ENCODE measurements at regions not wholly inside any gene's neighbourhood (a gene's known extent, or its start where the extent isn't known, plus 50 kb on each side); places are given as distances from the start of the nearest gene placed in this dataset.
"Not testable (repeated sequence)": the region's sequence is repeated elsewhere in the genome, so short reads cannot be mapped to it uniquely, and the experiment has no call there.

DNA sequence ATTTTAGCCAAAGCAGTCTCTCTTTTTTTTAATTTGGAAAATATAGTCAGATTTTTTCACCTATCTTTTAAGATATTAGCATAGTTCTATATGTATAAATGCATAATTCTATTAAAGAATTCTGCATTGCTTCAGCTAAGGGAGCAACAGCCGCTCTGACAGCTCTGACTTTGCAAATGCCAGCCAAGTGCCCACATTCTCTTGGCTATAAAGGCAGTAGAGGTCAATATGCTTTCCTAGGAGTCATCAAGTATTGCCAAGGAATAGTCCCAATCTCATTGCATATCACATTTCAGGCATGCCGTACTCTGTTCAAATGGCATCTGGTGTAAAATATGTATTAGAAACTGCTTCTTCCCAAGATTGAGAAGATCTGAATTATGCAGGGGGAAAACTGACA lies 161.4 kb downstream of the RPLP1 start:
- Histone ChIP-seq H3K4me3 (ENCODE audit: low read depth, low read length) (no peak overlapping the region), H3K27me3 (ENCODE audit: control insufficient read depth, insufficient read depth, low read length) (peaks cover 6% of the 10 kb centered on the region), H3K27ac (ENCODE audit: low read depth, low read length) (no peak overlapping the region), H3K9me3 (ENCODE audit: control insufficient read depth, insufficient read depth, low read length) (no peaks in the 10 kb centered on the region)
- TF ChIP-seq, protein P1, sequence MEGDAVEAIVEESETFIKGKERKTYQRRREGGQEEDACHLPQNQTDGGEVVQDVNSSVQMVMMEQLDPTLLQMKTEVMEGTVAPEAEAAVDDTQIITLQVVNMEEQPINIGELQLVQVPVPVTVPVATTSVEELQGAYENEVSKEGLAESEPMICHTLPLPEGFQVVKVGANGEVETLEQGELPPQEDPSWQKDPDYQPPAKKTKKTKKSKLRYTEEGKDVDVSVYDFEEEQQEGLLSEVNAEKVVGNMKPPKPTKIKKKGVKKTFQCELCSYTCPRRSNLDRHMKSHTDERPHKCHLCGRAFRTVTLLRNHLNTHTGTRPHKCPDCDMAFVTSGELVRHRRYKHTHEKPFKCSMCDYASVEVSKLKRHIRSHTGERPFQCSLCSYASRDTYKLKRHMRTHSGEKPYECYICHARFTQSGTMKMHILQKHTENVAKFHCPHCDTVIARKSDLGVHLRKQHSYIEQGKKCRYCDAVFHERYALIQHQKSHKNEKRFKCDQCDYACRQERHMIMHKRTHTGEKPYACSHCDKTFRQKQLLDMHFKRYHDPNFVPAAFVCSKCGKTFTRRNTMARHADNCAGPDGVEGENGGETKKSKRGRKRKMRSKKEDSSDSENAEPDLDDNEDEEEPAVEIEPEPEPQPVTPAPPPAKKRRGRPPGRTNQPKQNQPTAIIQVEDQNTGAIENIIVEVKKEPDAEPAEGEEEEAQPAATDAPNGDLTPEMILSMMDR (IDR thresholded peaks at IDR 0.05; ENCODE audit: low read depth, low read length) = no peak
- DNase-seq (ENCODE audit: low read depth, low spot score) = no peak
- CTCF ChIA-PET = no interaction called here
- POLR2A ChIA-PET = no interaction called here

DNA sequence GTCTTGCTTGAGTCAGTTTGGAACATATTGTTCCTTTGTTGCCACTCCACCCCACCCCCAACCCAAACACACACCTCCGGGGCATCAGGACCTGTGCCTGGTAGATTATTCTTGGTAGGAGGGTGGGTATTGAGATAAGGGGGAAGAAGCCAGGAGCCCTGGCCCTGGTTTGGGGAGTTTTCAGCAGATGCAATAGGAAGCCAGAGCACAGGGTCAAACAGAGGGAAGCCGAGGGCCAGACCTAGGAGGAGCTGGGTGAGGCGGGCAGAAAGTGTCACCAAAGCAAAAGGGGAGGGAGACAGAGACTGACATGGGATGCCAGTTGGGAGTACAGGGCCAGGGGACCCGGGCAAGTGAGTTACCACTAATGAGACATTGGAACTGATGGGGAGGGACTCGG lies 163.1 kb downstream of the RPLP1 start:
- Histone ChIP-seq H3K27me3 (ENCODE audit: control insufficient read depth, insufficient read depth, low read length) (peaks cover 5% of the 10 kb centered on the region), H3K27ac (ENCODE audit: low read depth, low read length) (no peak overlapping the region), H3K4me3 (ENCODE audit: low read depth, low read length) (no peak overlapping the region), H3K9me3 (ENCODE audit: control insufficient read depth, insufficient read depth, low read length) (no peaks in the 10 kb centered on the region)
- DNase-seq (ENCODE audit: low read depth, low spot score) = no peak
- TF ChIP-seq, protein P1 (IDR thresholded peaks at IDR 0.05; ENCODE audit: low read depth, low read length) = no peak
- ChIA-PET CTCF (no interaction called here), POLR2A (no interaction called here)

DNA sequence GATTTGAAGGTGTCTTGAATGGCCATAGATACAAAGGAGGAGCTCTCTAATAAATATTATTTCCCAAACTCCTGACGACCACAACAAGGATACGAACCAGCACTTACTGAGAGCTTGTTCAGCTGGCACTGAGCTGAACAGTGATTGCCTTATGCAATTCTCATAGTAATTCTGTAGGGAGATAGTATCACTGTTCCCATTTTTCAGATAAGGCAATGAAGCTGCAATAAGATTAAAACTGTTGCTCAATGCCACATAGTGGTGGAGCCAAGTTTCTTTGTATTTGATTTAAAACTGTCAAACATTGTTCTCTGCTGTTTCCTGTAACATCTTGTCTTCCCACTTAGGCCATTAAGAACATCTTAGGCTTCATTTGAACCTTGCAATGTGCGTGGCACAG lies 163.9 kb downstream of the RPLP1 start:
- ChIA-PET CTCF (no interaction called here), POLR2A (no interaction called here)
- TF ChIP-seq, protein P1 (IDR thresholded peaks at IDR 0.05; ENCODE audit: low read depth, low read length) = no peak
- Histone ChIP-seq H3K27me3 (ENCODE audit: control insufficient read depth, insufficient read depth, low read length) (peaks cover 3% of the 10 kb centered on the region), H3K9me3 (ENCODE audit: control insufficient read depth, insufficient read depth, low read length) (no peaks in the 10 kb centered on the region), H3K27ac (ENCODE audit: low read depth, low read length) (no peak overlapping the region), H3K4me3 (ENCODE audit: low read depth, low read length) (no peak overlapping the region)
- no peak for DNase-seq (ENCODE audit: low read depth, low spot score)

DNA sequence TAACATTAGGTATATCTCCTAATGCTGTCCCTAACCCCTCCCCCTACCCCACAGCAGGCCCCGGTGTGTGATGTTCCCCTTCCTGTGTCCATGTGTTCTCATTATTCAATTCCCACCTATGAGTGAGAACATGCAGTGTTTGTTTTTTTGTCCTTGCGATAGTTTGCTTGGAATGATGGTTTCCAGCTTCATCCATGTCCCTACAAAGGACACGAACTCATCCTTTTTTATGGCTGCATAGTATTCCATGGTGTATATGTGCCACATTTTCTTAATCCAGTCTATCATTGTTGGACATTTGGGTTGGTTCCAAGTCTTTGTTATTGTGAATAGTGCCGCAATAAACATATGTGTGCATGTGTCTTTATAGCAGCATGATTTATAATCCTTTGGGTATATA lies 164.5 kb downstream of the RPLP1 start:
- DNase-seq (ENCODE audit: low read depth, low spot score); H3K27me3 ChIP-seq (ENCODE audit: control insufficient read depth, insufficient read depth, low read length); POLR2A ChIA-PET; H3K9me3 ChIP-seq (ENCODE audit: control insufficient read depth, insufficient read depth, low read length); H3K27ac ChIP-seq (ENCODE audit: low read depth, low read length); CTCF ChIA-PET; H3K4me3 ChIP-seq (ENCODE audit: low read depth, low read length): not testable (repeated sequence)

DNA sequence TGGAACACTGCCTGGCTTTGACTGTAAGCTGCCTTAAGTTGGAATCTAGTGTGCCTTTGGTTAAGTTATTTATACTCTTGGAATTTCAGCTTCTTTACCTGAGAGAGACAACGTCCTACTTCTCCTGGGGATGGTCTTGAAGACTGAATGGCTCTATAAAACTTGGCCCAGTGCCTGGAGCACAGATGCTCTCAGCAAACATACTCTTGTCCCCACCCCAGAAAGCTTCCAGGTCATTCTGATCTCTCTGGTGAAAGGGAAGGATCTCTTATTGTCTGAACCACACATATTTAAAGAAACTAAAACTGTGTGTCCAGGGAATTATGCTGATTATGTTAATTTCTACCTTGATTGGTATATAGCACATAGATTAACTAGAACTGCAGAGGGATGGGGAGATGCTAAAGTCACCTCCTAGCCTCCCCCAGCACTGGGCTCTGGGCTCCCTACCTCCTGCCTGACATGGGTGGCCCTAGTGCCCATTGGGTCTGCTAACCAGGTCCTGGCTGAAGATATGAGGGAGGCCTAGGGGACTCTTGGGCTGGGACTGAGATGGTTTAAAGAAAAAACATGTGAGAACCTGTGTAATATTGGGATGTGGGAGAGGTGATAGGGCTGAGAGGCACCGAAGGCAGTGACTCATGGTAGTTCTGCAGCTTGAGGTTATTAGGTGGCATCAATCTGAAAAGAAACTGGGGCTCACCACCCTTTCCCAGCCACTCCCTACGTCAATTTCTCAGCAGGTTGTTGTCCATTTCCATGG lies 171.0 kb downstream of the RPLP1 start:
- Histone ChIP-seq H3K27me3 (ENCODE audit: control insufficient read depth, insufficient read depth, low read length) (peaks cover 15% of the 10 kb centered on the region), H3K4me3 (ENCODE audit: low read depth, low read length) (no peak overlapping the region), H3K27ac (ENCODE audit: low read depth, low read length) (no peak overlapping the region), H3K9me3 (ENCODE audit: control insufficient read depth, insufficient read depth, low read length) (no peaks in the 10 kb centered on the region; the same call in 1 of the 2 replicates)
- POLR2A ChIA-PET = no interaction called here
- CTCF ChIA-PET = interaction anchor here (0.5 kb wide), 1 partner anchor 87 kb away, joined by 4 read pairs; no protein-coding TSS in a partner anchor
- DNase-seq (ENCODE audit: low read depth, low spot score) = no peak
- TF ChIP-seq, protein P1 (IDR thresholded peaks at IDR 0.05; ENCODE audit: low read depth, low read length) = no peak

All from AG04450 (cell line).